Right lobe of liver (tissue), 4 donors: ENCODE measurements at regions not wholly inside any gene's neighbourhood (a gene's known extent, or its start where the extent isn't known, plus 50 kb on each side); places are given as distances from the start of the nearest gene placed in this dataset.
"Not testable (repeated sequence)": the region's sequence is repeated elsewhere in the genome, so short reads cannot be mapped to it uniquely, and the experiment has no call there.

Experiments used
- POLR2A ChIP-seq: fragments of 450-650 bp; IDR thresholded peaks from one replicate; pipeline ENCODE4 v1.6.1; 2017; ENCODE audit warnings: antibody characterized with exemption, mild to moderate bottlenecking
- TF ChIP-seq, protein P1 (sequence below), 4 donors: fragments of 200-600 bp in 3 of 4; fragments of 450-650 bp in 1 of 4; IDR thresholded peaks; one replicate each; pipeline versions ENCODE4 v1.5.1 to v1.8.0; 2016 to 2022; ENCODE audit warnings: antibody characterized with exemption in 4 of 4, mild to moderate bottlenecking in 2 of 4
- donor health status: DM: no; HTN: no; CAD: no.
- donor health status: DM: no; HTN: no; CAD: no.
- donor health status: DM: no; HTN: yes; CAD: no.

- TF ChIP-seq, protein P1, sequence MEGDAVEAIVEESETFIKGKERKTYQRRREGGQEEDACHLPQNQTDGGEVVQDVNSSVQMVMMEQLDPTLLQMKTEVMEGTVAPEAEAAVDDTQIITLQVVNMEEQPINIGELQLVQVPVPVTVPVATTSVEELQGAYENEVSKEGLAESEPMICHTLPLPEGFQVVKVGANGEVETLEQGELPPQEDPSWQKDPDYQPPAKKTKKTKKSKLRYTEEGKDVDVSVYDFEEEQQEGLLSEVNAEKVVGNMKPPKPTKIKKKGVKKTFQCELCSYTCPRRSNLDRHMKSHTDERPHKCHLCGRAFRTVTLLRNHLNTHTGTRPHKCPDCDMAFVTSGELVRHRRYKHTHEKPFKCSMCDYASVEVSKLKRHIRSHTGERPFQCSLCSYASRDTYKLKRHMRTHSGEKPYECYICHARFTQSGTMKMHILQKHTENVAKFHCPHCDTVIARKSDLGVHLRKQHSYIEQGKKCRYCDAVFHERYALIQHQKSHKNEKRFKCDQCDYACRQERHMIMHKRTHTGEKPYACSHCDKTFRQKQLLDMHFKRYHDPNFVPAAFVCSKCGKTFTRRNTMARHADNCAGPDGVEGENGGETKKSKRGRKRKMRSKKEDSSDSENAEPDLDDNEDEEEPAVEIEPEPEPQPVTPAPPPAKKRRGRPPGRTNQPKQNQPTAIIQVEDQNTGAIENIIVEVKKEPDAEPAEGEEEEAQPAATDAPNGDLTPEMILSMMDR (IDR thresholded peaks at IDR 0.05) = not testable (repeated sequence)
- not testable (repeated sequence) for TF ChIP-seq POLR2A
Measured at GRCh38 chr2:184054419-184054818, 543.9 kb upstream of the ZNF804A start.
